GM12872 (cell line): ENCODE measurements at regions not wholly inside any gene's neighbourhood (a gene's known extent, or its start where the extent isn't known, plus 50 kb on each side); places are given as distances from the start of the nearest gene placed in this dataset.

ENCODE experiments used
- CTCF ChIP-seq: IDR thresholded peaks from 3 replicates; pipeline ENCODE4 v1.5.1; 2011; ENCODE audit warnings: low read depth, mild to moderate bottlenecking, low read length, moderate library complexity; ENCODE audit not compliant: insufficient read depth

GRCh38 chr6:111982681-111983080, 71.2 kb upstream of the CCN6 start:
- TF ChIP-seq CTCF: no peak

- TF ChIP-seq CTCF: no peak
Observed at GRCh38 chr6:111983193-111983592, 70.7 kb upstream of the CCN6 start.

- no peak for TF ChIP-seq CTCF
Observed at GRCh38 chr6:111984081-111984480, 69.8 kb upstream of the CCN6 start.

GRCh38 chr6:111984516-111985201, 69.2 kb upstream of the CCN6 start:
- TF ChIP-seq CTCF: no peak

GRCh38 chr6:111985202-111985731, 68.6 kb upstream of the CCN6 start:
- no peak for TF ChIP-seq CTCF

- no peak for TF ChIP-seq CTCF
Observed at GRCh38 chr6:111986651-111987050, 67.3 kb upstream of the CCN6 start.

GRCh38 chr6:111987295-111987694, 66.6 kb upstream of the CCN6 start:
- no peak for TF ChIP-seq CTCF
